ENCODE measurements at regions not wholly inside any gene's neighbourhood (a gene's known extent, or its start where the extent isn't known, plus 50 kb on each side); places are given as distances from the start of the nearest gene placed in this dataset.
"Not testable (repeated sequence)": the region's sequence is repeated elsewhere in the genome, so short reads cannot be mapped to it uniquely, and the experiment has no call there.

GRCh38 chr20:1820138-1821079 is 74.8 kb upstream of the SIRPA start:
- in situ Hi-C loops (cut with MboI; ENCODE audit: low sequenced_read_pairs), result no loop called here
- Histone ChIP-seq H3K9me3 (peaks cover 2% of the 10 kb centered on the region; the same call in 1 of the 2 replicates), H3K36me3 (replicated peaks) (no peaks in the 10 kb centered on the region), H3K4me1 (peaks cover 18% of the 10 kb centered on the region), H3K4me3 (no peak overlapping the region), H3K27me3 (ENCODE audit: low read depth) (no peaks in the 10 kb centered on the region)
- DNase-seq (ENCODE audit: low spot score in 2 of 2), result no peak

- peaks cover 18% of the 10 kb centered on the region for H3K4me1 ChIP-seq
- no peak overlapping the region for H3K4me3 ChIP-seq
- in situ Hi-C loops (cut with MboI; ENCODE audit: low sequenced_read_pairs), result no loop called here
- H3K27me3 ChIP-seq (ENCODE audit: low read depth), result no peaks in the 10 kb centered on the region
- no peak for DNase-seq (ENCODE audit: low spot score in 2 of 2)
- H3K36me3 ChIP-seq (replicated peaks), result no peaks in the 10 kb centered on the region
- peaks cover 2% of the 10 kb centered on the region; the same call in 1 of the 2 replicates for H3K9me3 ChIP-seq
Observed at GRCh38 chr20:1819311-1820137, 75.7 kb upstream of the SIRPA start.

GRCh38 chr20:1818895-1819294 is 76.3 kb upstream of the SIRPA start:
- in situ Hi-C loops (cut with MboI; ENCODE audit: low sequenced_read_pairs), result no loop called here
- Histone ChIP-seq H3K4me3 (no peak overlapping the region), H3K4me1 (peaks cover 18% of the 10 kb centered on the region), H3K36me3 (replicated peaks) (no peaks in the 10 kb centered on the region), H3K9me3 (peaks cover 2% of the 10 kb centered on the region; the same call in 1 of the 2 replicates), H3K27me3 (ENCODE audit: low read depth) (no peaks in the 10 kb centered on the region)
- DNase-seq (ENCODE audit: low spot score in 2 of 2), result peak; percentile 32 to 50

GRCh38 chr20:1818247-1818840 is 76.9 kb upstream of the SIRPA start:
- H3K4me3 ChIP-seq, result no peak overlapping the region
- DNase-seq (ENCODE audit: low spot score in 2 of 2), result no peak
- peaks cover 2% of the 10 kb centered on the region; the same call in 1 of the 2 replicates for H3K9me3 ChIP-seq
- no peaks in the 10 kb centered on the region for H3K27me3 ChIP-seq (ENCODE audit: low read depth)
- H3K36me3 ChIP-seq (replicated peaks), result no peaks in the 10 kb centered on the region
- peaks cover 18% of the 10 kb centered on the region for H3K4me1 ChIP-seq
- in situ Hi-C loops (cut with MboI; ENCODE audit: low sequenced_read_pairs), result no loop called here

DNA sequence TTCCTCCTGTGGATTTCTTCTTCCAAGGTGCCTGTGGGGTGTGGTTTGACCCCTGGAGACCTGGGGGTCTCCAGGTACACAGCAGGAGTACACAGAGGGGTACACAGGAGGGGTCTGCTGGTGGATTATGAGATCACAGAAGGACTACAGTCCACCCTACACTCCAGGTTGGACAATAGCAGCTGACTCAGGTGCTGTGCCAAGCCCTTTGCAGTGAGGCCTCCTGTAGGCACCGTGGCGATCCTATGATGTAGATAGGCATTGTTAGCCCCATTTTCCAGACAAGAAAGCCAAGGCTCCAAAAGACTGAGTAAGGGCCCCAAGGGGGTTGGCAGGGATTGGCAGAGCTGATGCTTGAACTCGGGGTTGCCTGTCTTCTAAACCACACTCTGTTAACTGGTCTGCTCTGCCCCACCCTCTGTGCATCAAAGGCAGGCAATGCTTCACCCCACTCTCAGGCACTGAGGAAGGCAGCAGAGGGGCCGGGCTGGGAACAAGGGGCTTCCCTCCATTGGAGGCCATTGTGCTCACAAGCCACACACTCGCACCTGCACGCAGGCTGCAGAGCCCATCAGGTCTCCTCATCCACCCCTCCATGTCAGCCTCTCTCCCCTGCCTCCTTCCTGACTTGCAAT is 77.5 kb upstream of the SIRPA start:
- peaks cover 2% of the 10 kb centered on the region; the same call in 1 of the 2 replicates for H3K9me3 ChIP-seq
- H3K27me3 ChIP-seq (ENCODE audit: low read depth), result no peaks in the 10 kb centered on the region
- H3K36me3 ChIP-seq (replicated peaks), result no peaks in the 10 kb centered on the region
- in situ Hi-C loops (cut with MboI; ENCODE audit: low sequenced_read_pairs), result no loop called here
- DNase-seq (ENCODE audit: low spot score in 2 of 2), result no peak
- H3K4me1 ChIP-seq, result peaks cover 21% of the 10 kb centered on the region
- H3K4me3 ChIP-seq, result no peak overlapping the region

DNA sequence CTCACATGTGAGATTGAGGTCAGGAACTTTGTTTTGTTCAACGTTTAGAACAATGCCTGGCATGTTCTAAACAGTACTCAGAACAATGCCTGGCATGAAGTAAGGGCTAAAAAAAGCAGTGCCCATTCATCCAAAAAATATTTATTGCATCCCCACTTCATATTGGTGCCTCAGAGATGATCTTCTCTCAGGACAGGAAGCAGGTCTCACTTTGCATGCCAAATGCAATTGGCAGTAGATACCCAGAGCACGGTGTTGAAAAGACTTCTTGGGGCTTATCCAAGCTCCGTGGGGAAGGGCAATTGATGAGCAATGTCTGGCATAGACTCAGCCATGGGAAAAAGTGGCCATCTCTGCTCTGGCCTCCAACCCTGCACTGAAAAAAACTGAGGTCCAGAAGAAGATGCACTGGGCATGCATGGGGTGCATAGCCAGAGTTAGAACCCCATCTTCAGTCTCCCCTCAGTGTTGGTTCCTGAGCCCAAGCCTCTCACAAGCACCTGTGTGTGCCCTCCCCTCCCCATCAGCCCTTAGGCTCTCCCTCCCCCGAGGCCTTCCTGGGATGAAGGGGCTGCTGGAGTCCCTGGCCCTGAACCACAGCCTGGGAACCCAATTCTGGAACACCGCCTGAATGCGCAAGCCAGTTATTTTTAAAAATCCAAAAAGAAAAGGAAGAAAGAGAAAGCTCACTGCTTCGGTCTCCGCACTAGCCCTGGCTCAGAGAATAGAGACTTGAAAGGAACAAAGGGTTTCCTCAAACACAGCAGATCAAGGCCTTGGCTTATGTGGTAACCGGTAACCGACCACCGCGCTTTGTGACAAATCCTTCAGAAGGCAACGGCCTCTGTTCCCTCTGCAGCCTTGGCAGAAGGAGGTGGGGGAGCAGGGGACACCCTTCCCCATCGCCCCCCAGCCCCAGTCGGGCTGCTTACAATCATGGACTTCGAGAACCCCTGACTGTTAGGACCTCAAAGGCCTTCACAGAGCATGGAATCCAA is 78.5 kb upstream of the SIRPA start:
- no peaks in the 10 kb centered on the region for H3K27me3 ChIP-seq (ENCODE audit: low read depth)
- H3K4me1 ChIP-seq, result peaks cover 26% of the 10 kb centered on the region
- H3K9me3 ChIP-seq, result no peaks in the 10 kb centered on the region
- in situ Hi-C loops (cut with MboI; ENCODE audit: low sequenced_read_pairs), result no loop called here
- H3K36me3 ChIP-seq (replicated peaks), result no peaks in the 10 kb centered on the region
- no peak for DNase-seq (ENCODE audit: low spot score in 2 of 2)
- H3K4me3 ChIP-seq, result no peak overlapping the region

DNA sequence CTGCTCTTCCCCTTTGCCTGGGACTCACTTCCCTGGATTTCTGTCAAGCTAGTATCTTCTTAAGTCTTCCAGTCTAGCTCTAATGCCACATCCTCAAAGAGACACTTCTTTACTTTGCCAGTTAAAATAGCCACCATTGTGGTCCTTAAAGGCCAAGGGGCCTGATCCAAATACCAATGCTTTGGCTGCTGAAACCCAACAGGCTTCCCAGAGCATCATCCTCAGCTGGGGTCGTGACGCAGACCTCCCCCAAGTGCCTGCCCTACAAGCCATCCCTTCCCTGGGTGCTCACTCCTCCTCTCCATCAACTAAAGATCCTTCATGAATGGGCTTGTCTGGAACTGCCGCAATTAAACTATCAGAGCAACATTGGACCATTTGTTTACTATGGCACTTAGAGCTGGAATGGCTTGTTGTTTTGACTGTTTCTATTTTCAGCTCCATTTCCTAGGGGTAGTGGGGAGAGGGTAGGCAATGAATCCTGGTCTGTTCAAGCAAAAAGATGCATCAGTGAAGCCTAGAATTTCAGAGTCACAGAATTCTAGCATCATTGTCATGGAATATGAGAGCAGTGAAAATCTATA is 79.6 kb upstream of the SIRPA start:
- in situ Hi-C loops (cut with MboI; ENCODE audit: low sequenced_read_pairs), result no loop called here
- Histone ChIP-seq H3K9me3 (no peaks in the 10 kb centered on the region), H3K4me1 (peaks cover 30% of the 10 kb centered on the region), H3K36me3 (replicated peaks) (no peaks in the 10 kb centered on the region), H3K4me3 (no peak overlapping the region), H3K27me3 (ENCODE audit: low read depth) (no peaks in the 10 kb centered on the region)
- DNase-seq (ENCODE audit: low spot score in 2 of 2), result no peak

DNA sequence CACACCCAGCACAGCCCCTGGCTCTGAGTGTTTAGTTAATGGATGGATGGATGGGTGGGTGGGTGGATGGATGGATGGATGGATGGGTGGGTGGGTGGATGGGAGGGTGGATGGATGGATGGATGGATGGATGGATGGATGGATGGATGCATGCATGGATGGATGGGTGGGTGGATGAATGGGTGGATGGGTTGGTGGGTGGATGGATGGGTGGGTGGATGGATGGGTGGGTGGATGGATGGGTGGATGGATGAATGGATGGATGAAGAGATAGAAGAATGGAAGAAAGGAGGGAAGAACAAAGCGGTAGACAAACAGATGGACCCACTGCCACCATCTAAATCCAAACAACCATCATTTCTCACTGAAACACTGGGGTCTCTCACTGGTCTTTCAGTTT is 80.3 kb upstream of the SIRPA start:
- H3K4me3 ChIP-seq; in situ Hi-C loops (cut with MboI; ENCODE audit: low sequenced_read_pairs); DNase-seq (ENCODE audit: low spot score in 2 of 2); H3K9me3 ChIP-seq; H3K36me3 ChIP-seq (replicated peaks); H3K27me3 ChIP-seq (ENCODE audit: low read depth): not testable (repeated sequence)
- peaks cover 30% of the 10 kb centered on the region for H3K4me1 ChIP-seq

DNA sequence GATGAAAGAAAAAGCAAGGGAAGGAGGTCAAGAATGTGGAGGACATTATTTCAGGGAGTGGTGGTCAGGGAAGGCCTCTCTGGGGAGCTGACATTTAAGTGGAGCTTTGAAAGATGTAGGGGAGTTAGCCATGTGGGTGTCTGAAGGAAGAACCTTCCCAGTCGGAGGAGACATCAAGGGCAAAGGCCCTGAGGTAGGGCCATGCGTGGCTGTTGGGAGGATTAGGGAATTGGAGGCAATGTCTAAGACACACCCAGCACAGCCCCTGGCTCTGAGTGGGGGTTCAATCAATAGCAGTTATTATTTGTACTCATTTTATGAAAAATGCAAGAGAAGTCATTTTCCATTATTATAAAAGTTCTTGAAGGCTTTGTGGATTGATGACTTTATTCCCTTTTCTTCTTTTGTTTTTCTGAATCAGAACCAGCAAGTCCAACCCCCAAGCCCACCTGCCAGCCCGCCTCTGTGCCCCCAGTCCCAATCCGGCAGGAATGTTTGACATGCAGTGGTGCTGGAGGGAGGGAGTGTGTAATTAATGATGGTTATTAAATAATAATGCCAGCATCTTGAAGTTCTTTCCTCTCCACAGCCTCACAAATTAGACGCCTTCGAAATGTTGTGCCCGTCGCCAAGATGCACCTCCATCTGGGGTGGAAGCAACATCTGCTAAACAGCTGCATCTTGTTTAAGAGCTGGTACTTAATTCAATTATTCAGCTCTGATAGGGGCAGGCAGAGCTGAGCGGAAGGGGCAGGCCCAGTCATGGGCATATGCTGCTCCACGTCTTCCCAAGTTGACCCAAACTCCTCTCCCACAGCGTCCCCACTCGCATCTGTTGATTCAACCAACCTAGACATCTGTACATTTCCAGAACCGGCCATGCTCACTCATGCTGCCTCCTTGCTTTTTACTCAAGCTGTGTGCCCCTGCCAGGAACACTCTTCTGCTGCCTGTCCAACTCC is 81.3 kb upstream of the SIRPA start:
- H3K27me3 ChIP-seq (ENCODE audit: low read depth), result no peaks in the 10 kb centered on the region
- H3K36me3 ChIP-seq (replicated peaks), result no peaks in the 10 kb centered on the region
- no peak for DNase-seq (ENCODE audit: low spot score in 2 of 2)
- peaks cover 22% of the 10 kb centered on the region for H3K4me1 ChIP-seq
- H3K4me3 ChIP-seq, result no peak overlapping the region
- no peaks in the 10 kb centered on the region for H3K9me3 ChIP-seq
- in situ Hi-C loops (cut with MboI; ENCODE audit: low sequenced_read_pairs), result no loop called here

- in situ Hi-C loops (cut with MboI; ENCODE audit: low sequenced_read_pairs), result no loop called here
- H3K9me3 ChIP-seq, result no peaks in the 10 kb centered on the region
- H3K27me3 ChIP-seq (ENCODE audit: low read depth), result no peaks in the 10 kb centered on the region
- H3K4me1 ChIP-seq, result peaks cover 15% of the 10 kb centered on the region
- no peak overlapping the region for H3K4me3 ChIP-seq
- H3K36me3 ChIP-seq (replicated peaks), result no peaks in the 10 kb centered on the region
- no peak for DNase-seq (ENCODE audit: low spot score in 2 of 2)
Observed at GRCh38 chr20:1813101-1813529, 82.1 kb upstream of the SIRPA start.

- Histone ChIP-seq H3K4me3 (no peak overlapping the region), H3K4me1 (peaks cover 13% of the 10 kb centered on the region)
Observed at GRCh38 chr20:1811621-1812498, 83.3 kb upstream of the SIRPA start.

More at GRCh38 chr20:1811621-1812498, 83.3 kb upstream of the SIRPA start:
- Histone ChIP-seq H3K36me3 (replicated peaks) (no peaks in the 10 kb centered on the region), H3K27me3 (ENCODE audit: low read depth) (no peaks in the 10 kb centered on the region), H3K9me3 (no peaks in the 10 kb centered on the region)
- in situ Hi-C loops (cut with MboI; ENCODE audit: low sequenced_read_pairs), result no loop called here
- DNase-seq (ENCODE audit: low spot score in 2 of 2), result peak; percentile 62 to 77
